PFSK-1 (cell line): ENCODE measurements at regions not wholly inside any gene's neighbourhood (a gene's known extent, or its start where the extent isn't known, plus 50 kb on each side); places are given as distances from the start of the nearest gene placed in this dataset.

Experiments used
- FOXP2 ChIP-seq: optimal IDR thresholded peaks from 2 replicates; pipeline ENCODE3; 2011; ENCODE audit warnings: borderline replicate concordance, control low read depth, inconsistent platforms; ENCODE audit not compliant: insufficient read depth; ENCODE audit errors: extremely low read length, extremely low read depth
- POLR2AphosphoS5 ChIP-seq: IDR thresholded peaks from 2 replicates; pipeline ENCODE4 v1.6.1; 2012; ENCODE audit warnings: low read depth, mild to moderate bottlenecking, control low read depth, low read length, moderate library complexity
- SIN3A ChIP-seq: IDR thresholded peaks from 2 replicates; pipeline ENCODE4 v1.6.1; 2012; ENCODE audit warnings: mild to moderate bottlenecking, low read length, moderate library complexity, borderline replicate concordance; ENCODE audit not compliant: insufficient read depth
- TAF1 ChIP-seq: IDR thresholded peaks from 2 replicates; pipeline ENCODE4 v1.6.1; 2012; ENCODE audit warnings: low read length, control low read depth, borderline replicate concordance; ENCODE audit not compliant: insufficient read depth
- TF ChIP-seq, protein P1 (sequence below), 2 experiments: IDR thresholded peaks; 2 replicates each; pipeline versions ENCODE4 v1.6.1 to v1.8.0; 2011 to 2012; ENCODE audit warnings: low read depth in 2 of 2, low read length in 2 of 2, control low read depth in 1 of 2, inconsistent platforms in 1 of 2, mild to moderate bottlenecking in 1 of 2, moderate library complexity in 1 of 2; ENCODE audit not compliant: insufficient read depth in 1 of 2

- TF ChIP-seq FOXP2, result no peak
- no peak for TF ChIP-seq TAF1
- TF ChIP-seq POLR2AphosphoS5, result no peak
- TF ChIP-seq, protein P1, sequence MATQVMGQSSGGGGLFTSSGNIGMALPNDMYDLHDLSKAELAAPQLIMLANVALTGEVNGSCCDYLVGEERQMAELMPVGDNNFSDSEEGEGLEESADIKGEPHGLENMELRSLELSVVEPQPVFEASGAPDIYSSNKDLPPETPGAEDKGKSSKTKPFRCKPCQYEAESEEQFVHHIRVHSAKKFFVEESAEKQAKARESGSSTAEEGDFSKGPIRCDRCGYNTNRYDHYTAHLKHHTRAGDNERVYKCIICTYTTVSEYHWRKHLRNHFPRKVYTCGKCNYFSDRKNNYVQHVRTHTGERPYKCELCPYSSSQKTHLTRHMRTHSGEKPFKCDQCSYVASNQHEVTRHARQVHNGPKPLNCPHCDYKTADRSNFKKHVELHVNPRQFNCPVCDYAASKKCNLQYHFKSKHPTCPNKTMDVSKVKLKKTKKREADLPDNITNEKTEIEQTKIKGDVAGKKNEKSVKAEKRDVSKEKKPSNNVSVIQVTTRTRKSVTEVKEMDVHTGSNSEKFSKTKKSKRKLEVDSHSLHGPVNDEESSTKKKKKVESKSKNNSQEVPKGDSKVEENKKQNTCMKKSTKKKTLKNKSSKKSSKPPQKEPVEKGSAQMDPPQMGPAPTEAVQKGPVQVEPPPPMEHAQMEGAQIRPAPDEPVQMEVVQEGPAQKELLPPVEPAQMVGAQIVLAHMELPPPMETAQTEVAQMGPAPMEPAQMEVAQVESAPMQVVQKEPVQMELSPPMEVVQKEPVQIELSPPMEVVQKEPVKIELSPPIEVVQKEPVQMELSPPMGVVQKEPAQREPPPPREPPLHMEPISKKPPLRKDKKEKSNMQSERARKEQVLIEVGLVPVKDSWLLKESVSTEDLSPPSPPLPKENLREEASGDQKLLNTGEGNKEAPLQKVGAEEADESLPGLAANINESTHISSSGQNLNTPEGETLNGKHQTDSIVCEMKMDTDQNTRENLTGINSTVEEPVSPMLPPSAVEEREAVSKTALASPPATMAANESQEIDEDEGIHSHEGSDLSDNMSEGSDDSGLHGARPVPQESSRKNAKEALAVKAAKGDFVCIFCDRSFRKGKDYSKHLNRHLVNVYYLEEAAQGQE (IDR thresholded peaks at IDR 0.05; ENCODE audit: insufficient read depth in 1 of 2, low read depth in 2 of 2, low read length in 2 of 2), result no peak
- TF ChIP-seq SIN3A, result no peak
These were observed 581.0 kb upstream of the MIR17HG start for GRCh38 chr13:90766386-90766902.

GRCh38 chr13:90768116-90768515, 579.4 kb upstream of the MIR17HG start:
- TF ChIP-seq TAF1, result no peak
- TF ChIP-seq, protein P1 (IDR thresholded peaks at IDR 0.05; ENCODE audit: insufficient read depth in 1 of 2, low read depth in 2 of 2, low read length in 2 of 2), result no peak
- TF ChIP-seq POLR2AphosphoS5, result no peak
- no peak for TF ChIP-seq FOXP2
- no peak for TF ChIP-seq SIN3A

GRCh38 chr13:90769387-90769786, 578.1 kb upstream of the MIR17HG start:
- TF ChIP-seq FOXP2, result no peak
- no peak for TF ChIP-seq POLR2AphosphoS5
- TF ChIP-seq SIN3A, result no peak
- TF ChIP-seq, protein P1 (IDR thresholded peaks at IDR 0.05; ENCODE audit: insufficient read depth in 1 of 2, low read depth in 2 of 2, low read length in 2 of 2), result no peak
- no peak for TF ChIP-seq TAF1

GRCh38 chr13:90770334-90770733, 577.2 kb upstream of the MIR17HG start:
- TF ChIP-seq TAF1 (no peak), SIN3A (no peak), FOXP2 (no peak), POLR2AphosphoS5 (no peak)
- TF ChIP-seq, protein P1 (IDR thresholded peaks at IDR 0.05; ENCODE audit: insufficient read depth in 1 of 2, low read depth in 2 of 2, low read length in 2 of 2), result no peak

DNA sequence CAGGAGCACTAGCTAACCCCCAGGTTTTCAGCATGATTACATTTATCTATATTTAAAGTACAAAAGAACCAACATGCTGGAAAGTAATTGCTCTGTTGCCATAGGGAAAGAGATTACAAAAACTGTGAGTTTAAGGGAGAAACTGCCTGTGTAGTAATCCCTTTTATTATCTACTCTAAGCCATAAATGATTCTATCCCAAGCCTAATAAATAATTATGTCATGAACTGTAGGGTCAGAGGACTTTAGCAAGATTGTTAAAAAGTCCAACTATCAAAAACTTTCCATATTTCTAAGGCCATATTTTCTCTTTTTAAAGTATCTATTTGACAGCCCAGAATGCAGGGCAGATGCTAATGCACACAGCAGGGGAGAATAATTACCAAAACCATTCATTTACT, 573.8 kb upstream of the MIR17HG start:
- TF ChIP-seq TAF1 (no peak), POLR2AphosphoS5 (no peak), SIN3A (no peak), FOXP2 (no peak)
- TF ChIP-seq, protein P1 (IDR thresholded peaks at IDR 0.05; ENCODE audit: insufficient read depth in 1 of 2, low read depth in 2 of 2, low read length in 2 of 2), result no peak
